Brain microvascular endothelial cell (primary cell): ENCODE measurements at regions not wholly inside any gene's neighbourhood (a gene's known extent, or its start where the extent isn't known, plus 50 kb on each side); places are given as distances from the start of the nearest gene placed in this dataset.

Experiments used
- DNase-seq: peaks from one replicate; pipeline ENCODE4 v3.0.0-alpha.2; 2020
- H3K27ac ChIP-seq: fragments of 250-450 bp; sonication (Bioruptor Pico); 2 replicates; pipeline ENCODE4 v1.5.1; 2020; ENCODE audit warnings: mild to moderate bottlenecking, moderate library complexity
- H3K27me3 ChIP-seq: fragments of 250-450 bp; sonication (Bioruptor Pico); replicated peaks from 2 replicates; pipeline ENCODE4 v1.5.1; 2020; ENCODE audit warnings: mild to moderate bottlenecking
- H3K36me3 ChIP-seq: fragments of 250-450 bp; sonication (Bioruptor Pico); replicated peaks from 2 replicates; pipeline ENCODE4 v1.5.1; 2020; ENCODE audit warnings: mild to moderate bottlenecking
- H3K4me3 ChIP-seq: 2 replicates; pipeline ENCODE4 v1.5.1; 2011; ENCODE audit warnings: low read depth, mild to moderate bottlenecking, control low read depth, low read length, moderate library complexity
- in situ Hi-C: cut with HindIII; loops from 2 replicates; pipeline ENCODE4 v1.10.0; 2017; ENCODE audit warnings: low sequenced_read_pairs, low pct_ligation_motif_present
- TF ChIP-seq, protein P1 (sequence below): IDR thresholded peaks from 2 replicates; pipeline ENCODE4 v1.5.1; 2011; ENCODE audit warnings: low read depth, mild to moderate bottlenecking, moderate library complexity, low read length, control low read depth, inconsistent platforms; ENCODE audit errors: missing control alignments

DNA sequence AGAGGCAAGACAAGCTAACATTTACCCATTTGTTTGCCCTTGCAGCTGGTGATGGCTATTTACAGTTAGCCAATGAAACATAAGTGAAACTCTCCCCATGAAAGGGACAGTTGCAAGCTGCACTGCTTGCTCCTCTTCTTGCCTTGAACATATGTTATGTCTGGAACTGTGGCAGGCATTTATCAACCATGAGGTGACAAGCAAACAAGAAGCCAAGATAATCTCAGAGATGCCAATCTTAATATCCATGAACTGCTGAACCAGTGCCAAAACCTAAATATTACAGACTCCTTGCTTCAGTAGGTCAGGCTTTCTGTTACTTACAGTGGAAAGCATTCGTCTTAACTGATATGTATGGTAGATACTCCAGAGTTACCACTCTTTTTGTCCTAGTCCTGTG lies 133.4 kb downstream of the ACTBL2 start:
- no peaks in the 10 kb centered on the region for H3K36me3 ChIP-seq
- H3K27me3 ChIP-seq: no peaks in the 10 kb centered on the region
- H3K4me3 ChIP-seq: no peak overlapping the region
- no peak overlapping the region for H3K27ac ChIP-seq
- no peak for DNase-seq
- in situ Hi-C loops: no loop called here
- TF ChIP-seq, protein P1, sequence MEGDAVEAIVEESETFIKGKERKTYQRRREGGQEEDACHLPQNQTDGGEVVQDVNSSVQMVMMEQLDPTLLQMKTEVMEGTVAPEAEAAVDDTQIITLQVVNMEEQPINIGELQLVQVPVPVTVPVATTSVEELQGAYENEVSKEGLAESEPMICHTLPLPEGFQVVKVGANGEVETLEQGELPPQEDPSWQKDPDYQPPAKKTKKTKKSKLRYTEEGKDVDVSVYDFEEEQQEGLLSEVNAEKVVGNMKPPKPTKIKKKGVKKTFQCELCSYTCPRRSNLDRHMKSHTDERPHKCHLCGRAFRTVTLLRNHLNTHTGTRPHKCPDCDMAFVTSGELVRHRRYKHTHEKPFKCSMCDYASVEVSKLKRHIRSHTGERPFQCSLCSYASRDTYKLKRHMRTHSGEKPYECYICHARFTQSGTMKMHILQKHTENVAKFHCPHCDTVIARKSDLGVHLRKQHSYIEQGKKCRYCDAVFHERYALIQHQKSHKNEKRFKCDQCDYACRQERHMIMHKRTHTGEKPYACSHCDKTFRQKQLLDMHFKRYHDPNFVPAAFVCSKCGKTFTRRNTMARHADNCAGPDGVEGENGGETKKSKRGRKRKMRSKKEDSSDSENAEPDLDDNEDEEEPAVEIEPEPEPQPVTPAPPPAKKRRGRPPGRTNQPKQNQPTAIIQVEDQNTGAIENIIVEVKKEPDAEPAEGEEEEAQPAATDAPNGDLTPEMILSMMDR: no peak

GRCh38 chr5:57348376-57349140 lies 134.1 kb downstream of the ACTBL2 start:
- Histone ChIP-seq H3K27ac (no peak overlapping the region), H3K27me3 (no peaks in the 10 kb centered on the region), H3K4me3 (no peak overlapping the region), H3K36me3 (no peaks in the 10 kb centered on the region)
- no peak for DNase-seq
- in situ Hi-C loops: no loop called here
- TF ChIP-seq, protein P1: no peak

DNA sequence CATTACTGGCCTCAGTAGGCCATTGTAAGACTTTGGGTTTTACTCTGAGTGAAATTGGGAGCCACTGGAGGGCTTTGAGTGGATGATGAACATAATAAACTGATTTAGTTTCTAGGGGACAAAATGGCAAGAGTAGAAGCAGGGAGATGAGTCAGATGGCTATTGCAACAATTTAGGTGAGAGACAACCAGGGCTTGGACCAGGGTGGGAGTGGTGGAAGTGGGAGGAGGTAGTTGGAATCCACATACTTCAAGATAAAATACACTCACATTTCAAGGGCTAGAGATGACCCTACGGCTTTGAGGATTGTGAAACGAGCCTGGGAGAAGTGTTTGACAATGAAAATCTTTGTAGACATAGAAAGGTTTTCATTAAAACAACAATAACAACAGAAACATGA lies 136.3 kb downstream of the ACTBL2 start:
- Histone ChIP-seq H3K4me3 (no peak overlapping the region), H3K36me3 (no peaks in the 10 kb centered on the region), H3K27ac (no peak overlapping the region), H3K27me3 (no peaks in the 10 kb centered on the region)
- in situ Hi-C loops: no loop called here
- no peak for DNase-seq
- TF ChIP-seq, protein P1: no peak

- Histone ChIP-seq H3K27me3 (no peaks in the 10 kb centered on the region), H3K36me3 (no peaks in the 10 kb centered on the region), H3K4me3 (no peak overlapping the region), H3K27ac (no peak overlapping the region)
- in situ Hi-C loops: no loop called here
- no peak for DNase-seq
- TF ChIP-seq, protein P1: no peak
Observed at GRCh38 chr5:57341380-57341979, 141.1 kb downstream of the ACTBL2 start.

DNA sequence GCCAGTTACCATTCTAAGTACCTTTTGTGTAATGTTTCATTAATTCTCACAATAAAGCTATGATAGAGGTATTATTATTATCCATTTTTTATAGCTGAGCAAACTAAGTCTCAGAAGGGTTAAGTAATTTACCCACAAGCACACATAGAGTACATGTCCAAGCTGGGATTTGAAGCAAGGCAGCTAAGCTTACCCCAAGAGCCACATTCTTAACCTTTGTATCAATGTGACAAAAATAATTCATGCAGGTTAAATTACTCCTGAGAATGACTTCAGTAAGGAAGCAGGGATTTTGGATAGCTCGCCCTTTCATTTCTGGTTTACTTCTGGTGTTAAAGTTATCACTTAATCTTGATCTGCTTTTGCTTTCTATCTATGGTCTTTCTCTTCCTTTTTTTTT lies 141.9 kb downstream of the ACTBL2 start:
- in situ Hi-C loops: no loop called here
- no peak overlapping the region for H3K27ac ChIP-seq

More for the DNA sequence above, 141.9 kb downstream of the ACTBL2 start:
- H3K4me3 ChIP-seq: no peak overlapping the region
- TF ChIP-seq, protein P1: no peak
- no peak for DNase-seq
- H3K36me3 ChIP-seq: no peaks in the 10 kb centered on the region
- no peaks in the 10 kb centered on the region for H3K27me3 ChIP-seq
